KMS-11 (cell line): ENCODE measurements at regions not wholly inside any gene's neighbourhood (a gene's known extent, or its start where the extent isn't known, plus 50 kb on each side); places are given as distances from the start of the nearest gene placed in this dataset.

Experiments used
- H2AFZ ChIP-seq: fragments of 200-600 bp; sonication (generic); 2 replicates; pipeline ENCODE4 v1.6.1; 2016; ENCODE audit warnings: antibody characterized with exemption, mixed run types, low read depth
- H3K27ac ChIP-seq: fragments of 200-600 bp; sonication (generic); 2 replicates; pipeline ENCODE4 v1.6.1; 2016; ENCODE audit warnings: mild to moderate bottlenecking, mixed run types
- H3K27me3 ChIP-seq: fragments of 200-600 bp; sonication (generic); 2 replicates; pipeline ENCODE4 v1.6.1; 2017; ENCODE audit warnings: mild to moderate bottlenecking, low read depth, mixed run types, moderate library complexity; ENCODE audit not compliant: insufficient read depth
- H3K36me3 ChIP-seq: fragments of 200-600 bp; sonication (generic); 2 replicates; pipeline ENCODE4 v1.6.1; 2017; ENCODE audit warnings: mild to moderate bottlenecking, mixed run types; ENCODE audit not compliant: insufficient read depth
- H3K4me1 ChIP-seq: fragments of 200-600 bp; sonication (generic); 2 replicates; pipeline ENCODE4 v1.6.1; 2016; ENCODE audit warnings: mild to moderate bottlenecking, low read depth, mixed run types; ENCODE audit not compliant: poor library complexity, severe bottlenecking
- H3K4me2 ChIP-seq: fragments of 200-600 bp; sonication (generic); 2 replicates; pipeline ENCODE4 v1.7.0; 2016; ENCODE audit warnings: mild to moderate bottlenecking, mixed run types
- H3K4me3 ChIP-seq: fragments of 200-600 bp; sonication (generic); IDR thresholded peaks from 2 replicates; pipeline ENCODE4 v1.6.1; 2017; ENCODE audit warnings: low read depth, low read length, mixed read lengths; ENCODE audit not compliant: insufficient read depth
- H3K79me2 ChIP-seq: fragments of 200-600 bp; sonication (generic); 2 replicates; pipeline ENCODE4 v1.6.1; 2016; ENCODE audit warnings: low read depth, mixed run types; ENCODE audit not compliant: insufficient read depth
- H3K9ac ChIP-seq: fragments of 200-600 bp; sonication (generic); 2 replicates; pipeline ENCODE4 v1.6.1; 2016; ENCODE audit warnings: mild to moderate bottlenecking, mixed run types
- H4K20me1 ChIP-seq: fragments of 200-600 bp; sonication (generic); 2 replicates; pipeline ENCODE4 v1.6.1; 2016; ENCODE audit warnings: mild to moderate bottlenecking, mixed run types; ENCODE audit not compliant: insufficient read depth
- TF ChIP-seq, protein P1 (sequence below): fragments of 200-600 bp; sonication (generic); conservative IDR thresholded peaks from 2 replicates; pipeline ENCODE4 v1.6.1; 2017; ENCODE audit warnings: low read depth, mild to moderate bottlenecking, antibody characterized with exemption, low read length, moderate library complexity, mixed read lengths

GRCh38 chr22:49107561-49107960, 720.1 kb downstream of the BRD1 start:
- TF ChIP-seq, protein P1, sequence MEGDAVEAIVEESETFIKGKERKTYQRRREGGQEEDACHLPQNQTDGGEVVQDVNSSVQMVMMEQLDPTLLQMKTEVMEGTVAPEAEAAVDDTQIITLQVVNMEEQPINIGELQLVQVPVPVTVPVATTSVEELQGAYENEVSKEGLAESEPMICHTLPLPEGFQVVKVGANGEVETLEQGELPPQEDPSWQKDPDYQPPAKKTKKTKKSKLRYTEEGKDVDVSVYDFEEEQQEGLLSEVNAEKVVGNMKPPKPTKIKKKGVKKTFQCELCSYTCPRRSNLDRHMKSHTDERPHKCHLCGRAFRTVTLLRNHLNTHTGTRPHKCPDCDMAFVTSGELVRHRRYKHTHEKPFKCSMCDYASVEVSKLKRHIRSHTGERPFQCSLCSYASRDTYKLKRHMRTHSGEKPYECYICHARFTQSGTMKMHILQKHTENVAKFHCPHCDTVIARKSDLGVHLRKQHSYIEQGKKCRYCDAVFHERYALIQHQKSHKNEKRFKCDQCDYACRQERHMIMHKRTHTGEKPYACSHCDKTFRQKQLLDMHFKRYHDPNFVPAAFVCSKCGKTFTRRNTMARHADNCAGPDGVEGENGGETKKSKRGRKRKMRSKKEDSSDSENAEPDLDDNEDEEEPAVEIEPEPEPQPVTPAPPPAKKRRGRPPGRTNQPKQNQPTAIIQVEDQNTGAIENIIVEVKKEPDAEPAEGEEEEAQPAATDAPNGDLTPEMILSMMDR, result no peak

DNA sequence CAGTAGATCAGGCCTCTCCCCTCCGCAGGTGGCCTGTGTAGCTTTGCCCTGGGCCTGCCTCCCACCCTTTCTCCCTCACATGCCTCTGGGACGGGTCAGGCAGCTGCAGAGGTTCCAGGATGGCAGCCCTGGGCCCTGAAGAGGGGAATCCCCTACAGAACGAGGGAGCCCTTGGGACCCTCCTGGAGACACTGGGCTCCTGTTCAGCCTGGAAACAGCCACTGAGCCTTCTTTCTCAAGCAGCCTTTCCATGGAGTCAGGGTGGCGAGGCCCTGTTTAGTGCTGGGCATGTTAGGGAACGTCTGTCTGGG, 720.9 kb downstream of the BRD1 start:
- TF ChIP-seq, protein P1, result no peak
- no peak overlapping the region for H2AFZ ChIP-seq
- H3K27me3 ChIP-seq, result no peaks in the 10 kb centered on the region

More at GRCh38 chr22:49107561-49107960, 720.1 kb downstream of the BRD1 start:
- Histone ChIP-seq H3K4me3 (no peak overlapping the region), H2AFZ (no peak overlapping the region), H4K20me1 (no peaks in the 10 kb centered on the region), H3K79me2 (no peaks in the 10 kb centered on the region), H3K4me1 (no peaks in the 10 kb centered on the region), H3K27ac (no peak overlapping the region), H3K27me3 (no peaks in the 10 kb centered on the region), H3K4me2 (no peak overlapping the region), H3K36me3 (no peaks in the 10 kb centered on the region), H3K9ac (no peak overlapping the region)

GRCh38 chr22:49106096-49106841, 721.4 kb downstream of the BRD1 start:
- H3K27me3 ChIP-seq, result no peaks in the 10 kb centered on the region; the same call in 1 of the 2 replicates

More for the DNA sequence above, 720.9 kb downstream of the BRD1 start:
- Histone ChIP-seq H3K36me3 (no peaks in the 10 kb centered on the region), H3K79me2 (no peaks in the 10 kb centered on the region), H3K27ac (no peak overlapping the region), H3K4me3 (no peak overlapping the region), H4K20me1 (no peaks in the 10 kb centered on the region), H3K4me2 (no peak overlapping the region), H3K9ac (no peak overlapping the region), H3K4me1 (no peaks in the 10 kb centered on the region)

GRCh38 chr22:49104434-49104833, 723.2 kb downstream of the BRD1 start:
- no peak overlapping the region for H3K4me3 ChIP-seq
- TF ChIP-seq, protein P1, result no peak
- no peak overlapping the region for H3K27ac ChIP-seq
- H3K9ac ChIP-seq, result no peak overlapping the region
- no peaks in the 10 kb centered on the region for H3K79me2 ChIP-seq
- H4K20me1 ChIP-seq, result no peaks in the 10 kb centered on the region
- no peak overlapping the region for H2AFZ ChIP-seq
- no peaks in the 10 kb centered on the region for H3K36me3 ChIP-seq
- H3K4me1 ChIP-seq, result no peaks in the 10 kb centered on the region
- no peak overlapping the region for H3K4me2 ChIP-seq
- no peaks in the 10 kb centered on the region; the same call in 1 of the 2 replicates for H3K27me3 ChIP-seq

More at GRCh38 chr22:49106096-49106841, 721.4 kb downstream of the BRD1 start:
- Histone ChIP-seq H3K4me3 (no peak overlapping the region), H3K36me3 (no peaks in the 10 kb centered on the region), H3K4me1 (no peaks in the 10 kb centered on the region), H4K20me1 (no peaks in the 10 kb centered on the region), H3K27ac (no peak overlapping the region), H3K79me2 (no peaks in the 10 kb centered on the region), H2AFZ (no peak overlapping the region), H3K9ac (no peak overlapping the region), H3K4me2 (no peak overlapping the region)
- TF ChIP-seq, protein P1, result no peak
